ENCODE measurements at regions not wholly inside any gene's neighbourhood (a gene's known extent, or its start where the extent isn't known, plus 50 kb on each side); places are given as distances from the start of the nearest gene placed in this dataset.

DNA sequence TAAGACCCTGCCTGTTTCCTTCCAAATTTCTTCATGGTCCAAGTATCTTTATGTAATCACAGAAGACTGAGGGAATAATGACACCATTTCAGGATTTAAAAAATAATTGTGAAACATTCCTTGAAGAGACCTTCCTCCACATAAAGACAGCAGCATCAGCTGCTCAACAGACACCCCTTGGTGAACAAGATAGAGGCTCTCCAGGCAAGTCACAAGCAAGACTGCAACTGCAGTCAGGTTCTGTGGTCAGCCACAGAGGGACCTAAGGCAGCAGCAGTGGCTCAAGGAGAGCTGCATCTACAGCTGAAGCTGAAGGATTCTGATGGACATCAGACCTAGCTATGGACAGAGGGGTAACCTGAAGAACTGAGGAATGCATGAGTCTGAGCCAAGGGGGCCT, 97.2 kb upstream of the C3orf80 start:
- no peak for DNase-seq (ENCODE audit: low read depth)
- H3K4me3 ChIP-seq (ENCODE audit: low read depth, low read length) = no peak overlapping the region
- TF ChIP-seq, protein P1, sequence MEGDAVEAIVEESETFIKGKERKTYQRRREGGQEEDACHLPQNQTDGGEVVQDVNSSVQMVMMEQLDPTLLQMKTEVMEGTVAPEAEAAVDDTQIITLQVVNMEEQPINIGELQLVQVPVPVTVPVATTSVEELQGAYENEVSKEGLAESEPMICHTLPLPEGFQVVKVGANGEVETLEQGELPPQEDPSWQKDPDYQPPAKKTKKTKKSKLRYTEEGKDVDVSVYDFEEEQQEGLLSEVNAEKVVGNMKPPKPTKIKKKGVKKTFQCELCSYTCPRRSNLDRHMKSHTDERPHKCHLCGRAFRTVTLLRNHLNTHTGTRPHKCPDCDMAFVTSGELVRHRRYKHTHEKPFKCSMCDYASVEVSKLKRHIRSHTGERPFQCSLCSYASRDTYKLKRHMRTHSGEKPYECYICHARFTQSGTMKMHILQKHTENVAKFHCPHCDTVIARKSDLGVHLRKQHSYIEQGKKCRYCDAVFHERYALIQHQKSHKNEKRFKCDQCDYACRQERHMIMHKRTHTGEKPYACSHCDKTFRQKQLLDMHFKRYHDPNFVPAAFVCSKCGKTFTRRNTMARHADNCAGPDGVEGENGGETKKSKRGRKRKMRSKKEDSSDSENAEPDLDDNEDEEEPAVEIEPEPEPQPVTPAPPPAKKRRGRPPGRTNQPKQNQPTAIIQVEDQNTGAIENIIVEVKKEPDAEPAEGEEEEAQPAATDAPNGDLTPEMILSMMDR (conservative IDR thresholded peaks at IDR 0.05; ENCODE audit: low read depth, low read length) = no peak

DNA sequence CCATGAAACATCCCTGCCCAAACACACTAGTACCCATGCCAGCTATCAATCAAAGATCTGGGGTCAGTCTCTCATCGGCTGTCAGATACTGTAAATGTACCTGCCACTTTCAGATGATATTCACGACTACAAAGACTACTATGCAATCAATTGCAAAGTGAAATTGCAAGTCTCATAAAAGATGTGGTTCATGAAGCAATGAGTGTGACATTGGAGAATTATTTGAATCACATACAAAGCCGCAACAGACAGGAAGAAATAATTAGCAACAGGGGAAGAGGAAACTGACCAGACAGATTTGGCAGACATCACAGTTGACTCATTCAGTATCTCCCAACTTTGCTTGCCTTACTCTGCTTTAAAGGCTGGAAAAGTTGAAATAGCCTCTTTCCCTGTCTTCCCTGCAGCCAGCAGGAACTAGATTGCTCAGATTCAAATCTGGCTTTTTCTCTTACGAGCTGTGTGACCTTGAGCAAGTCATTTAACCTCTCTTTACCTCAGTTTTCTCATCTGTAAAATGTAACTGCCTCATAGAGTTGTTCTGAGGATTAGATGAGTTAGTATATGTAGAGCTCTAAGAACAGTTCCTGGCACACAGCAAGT, 95.7 kb upstream of the C3orf80 start:
- DNase-seq (ENCODE audit: low read depth) = peak; percentile 96
- TF ChIP-seq, protein P1 (conservative IDR thresholded peaks at IDR 0.05; ENCODE audit: low read depth, low read length) = no peak
- no peak overlapping the region for H3K4me3 ChIP-seq (ENCODE audit: low read depth, low read length)

DNA sequence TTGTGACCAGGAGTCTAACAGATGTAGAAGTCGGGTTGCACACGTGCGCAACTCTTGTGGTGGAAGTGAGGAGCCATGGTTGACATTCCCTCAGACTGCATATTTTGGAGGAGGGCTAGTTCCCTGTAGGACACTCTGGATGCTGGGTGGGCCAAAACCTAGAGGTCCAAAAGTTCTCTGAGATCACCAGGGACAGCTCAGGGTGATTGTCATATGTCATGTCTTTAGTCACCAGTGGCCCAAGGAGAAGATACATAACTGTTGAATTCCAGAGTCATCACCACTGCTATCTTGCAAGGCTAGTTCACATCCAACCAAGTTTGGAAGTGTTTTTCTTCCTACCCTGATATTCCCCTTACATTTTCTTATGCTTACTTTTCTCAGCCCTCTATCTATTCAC, 95.2 kb upstream of the C3orf80 start:
- H3K4me3 ChIP-seq (ENCODE audit: low read depth, low read length) = no peak overlapping the region
- TF ChIP-seq, protein P1 (conservative IDR thresholded peaks at IDR 0.05; ENCODE audit: low read depth, low read length) = no peak
- DNase-seq (ENCODE audit: low read depth) = no peak

DNA sequence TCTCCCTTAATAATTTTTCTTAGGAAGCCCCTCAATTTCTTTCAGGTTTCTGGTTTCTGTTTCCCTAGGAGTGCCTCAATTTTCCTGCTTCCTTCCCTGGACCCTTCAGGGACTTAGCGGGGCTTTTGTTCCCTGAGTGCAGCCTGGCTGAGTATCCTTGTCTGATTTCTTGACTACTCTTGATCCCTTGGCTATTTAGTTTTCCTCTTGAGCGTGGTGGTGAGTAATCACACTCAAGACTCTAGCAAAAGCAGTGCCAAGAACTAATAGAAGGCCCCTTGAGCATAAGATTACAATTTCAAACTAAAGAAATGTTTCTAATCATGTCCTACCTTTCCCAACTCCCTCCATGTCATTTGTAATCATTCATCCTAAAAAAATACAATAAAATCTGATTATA, 94.3 kb upstream of the C3orf80 start:
- DNase-seq (ENCODE audit: low read depth) = peak; percentile 74
- TF ChIP-seq, protein P1 (conservative IDR thresholded peaks at IDR 0.05; ENCODE audit: low read depth, low read length) = no peak
- no peak overlapping the region for H3K4me3 ChIP-seq (ENCODE audit: low read depth, low read length)

DNA sequence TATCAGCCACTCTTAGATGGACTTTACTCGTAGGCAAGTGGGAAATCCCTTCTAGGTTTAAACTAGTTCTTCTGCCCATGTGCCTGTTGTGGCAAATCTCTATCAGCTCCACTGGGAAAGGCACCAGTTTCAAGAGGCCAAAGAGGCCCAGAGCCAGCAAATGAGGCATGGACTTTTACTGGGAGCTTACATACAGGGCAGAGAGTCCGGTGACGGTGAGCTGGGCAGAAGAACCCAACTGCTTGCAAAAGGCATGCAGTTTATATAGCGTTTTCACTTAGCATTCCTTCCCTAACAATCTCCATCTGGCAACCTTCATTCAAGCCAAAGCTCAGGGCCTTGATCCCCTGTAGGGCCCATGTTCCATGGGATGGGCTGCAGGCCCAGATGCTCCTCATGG, 93.0 kb upstream of the C3orf80 start:
- DNase-seq (ENCODE audit: low read depth) = no peak
- H3K4me3 ChIP-seq (ENCODE audit: low read depth, low read length) = no peak overlapping the region
- TF ChIP-seq, protein P1 (conservative IDR thresholded peaks at IDR 0.05; ENCODE audit: low read depth, low read length) = no peak

DNA sequence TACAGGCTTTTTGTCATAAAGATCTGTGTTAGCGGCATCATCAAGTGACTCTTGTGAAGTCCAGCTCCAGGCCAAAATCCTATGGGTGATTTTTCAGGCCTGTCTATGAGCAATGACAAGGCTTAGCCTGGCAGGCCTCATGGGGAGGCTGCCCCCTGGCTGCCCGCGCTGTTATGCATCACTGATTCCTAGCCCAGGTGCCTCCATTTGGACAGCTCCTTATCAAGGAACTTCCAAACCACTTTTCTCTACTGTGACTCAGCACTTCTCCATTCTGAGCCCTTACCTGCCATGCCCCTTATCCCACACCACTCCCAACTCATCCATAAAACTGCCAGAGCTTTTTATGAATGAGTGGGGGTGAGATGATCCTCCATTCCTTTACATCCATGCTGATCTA, 91.5 kb upstream of the C3orf80 start:
- TF ChIP-seq, protein P1 (conservative IDR thresholded peaks at IDR 0.05; ENCODE audit: low read depth, low read length) = peak; percentile 42
- no peak for DNase-seq (ENCODE audit: low read depth)
- H3K4me3 ChIP-seq (ENCODE audit: low read depth, low read length) = no peak overlapping the region

DNA sequence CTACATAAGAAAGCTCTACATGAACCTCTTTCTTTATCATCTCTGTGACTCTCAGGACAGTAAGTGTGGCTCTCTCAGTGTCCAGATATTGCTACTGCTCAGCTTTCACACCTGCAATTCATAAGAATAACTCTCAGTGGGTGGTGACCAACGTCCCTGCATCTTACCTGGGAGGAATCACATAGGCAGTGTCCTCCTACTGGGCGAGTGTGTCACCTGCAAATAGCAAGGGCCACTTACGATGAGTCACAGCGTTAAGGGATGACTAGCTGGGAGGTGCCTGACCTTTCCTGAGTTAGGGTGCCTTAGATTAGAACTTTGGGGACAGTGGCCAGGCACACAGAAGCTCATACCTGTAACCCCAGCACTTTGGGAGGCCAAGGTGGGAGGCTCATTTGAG, 90.8 kb upstream of the C3orf80 start:
- no peak for DNase-seq (ENCODE audit: low read depth)
- no peak overlapping the region for H3K4me3 ChIP-seq (ENCODE audit: low read depth, low read length)
- TF ChIP-seq, protein P1 (conservative IDR thresholded peaks at IDR 0.05; ENCODE audit: low read depth, low read length) = no peak

Measured in choroid plexus epithelial cell (primary cell).